ENCODE measurements at regions not wholly inside any gene's neighbourhood (a gene's known extent, or its start where the extent isn't known, plus 50 kb on each side); places are given as distances from the start of the nearest gene placed in this dataset.

DNA sequence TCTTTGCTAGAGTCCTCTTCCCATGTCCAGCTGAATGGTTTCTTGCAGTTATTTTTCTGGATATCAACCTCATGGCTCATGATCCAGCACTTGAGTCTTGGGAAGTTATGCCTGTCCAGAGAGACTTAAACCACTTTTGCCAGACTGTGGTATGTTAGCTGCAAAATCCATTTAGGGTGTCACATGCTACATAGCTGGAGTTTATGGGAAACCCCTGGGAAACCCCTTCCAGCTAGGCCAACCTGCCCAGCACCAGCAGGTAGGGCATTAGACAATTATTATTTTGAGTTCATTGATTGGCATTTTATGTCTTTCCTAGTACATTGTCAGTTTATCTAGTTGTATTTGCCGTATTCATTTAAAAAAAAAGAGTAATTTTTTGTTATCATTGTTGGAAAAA lies 797.8 kb downstream of the EFNB2 start:
- Histone ChIP-seq H3K27me3 (no peaks in the 10 kb centered on the region), H3K4me1 (no peaks in the 10 kb centered on the region), H3K36me3 (no peaks in the 10 kb centered on the region), H3K9me3 (no peaks in the 10 kb centered on the region), H3K27ac (no peak overlapping the region), H3K4me3 (no peak overlapping the region)
- 94 to 95% methylated on average over 1 of the region's 1 CpG for WGBS, 2 donors
- ATAC-seq (no peak), DNase-seq (no peak)
- intact Hi-C loops (cut with DNase I): no loop called here
- TF ChIP-seq CTCF (IDR thresholded peaks at IDR 0.05): no peak

DNA sequence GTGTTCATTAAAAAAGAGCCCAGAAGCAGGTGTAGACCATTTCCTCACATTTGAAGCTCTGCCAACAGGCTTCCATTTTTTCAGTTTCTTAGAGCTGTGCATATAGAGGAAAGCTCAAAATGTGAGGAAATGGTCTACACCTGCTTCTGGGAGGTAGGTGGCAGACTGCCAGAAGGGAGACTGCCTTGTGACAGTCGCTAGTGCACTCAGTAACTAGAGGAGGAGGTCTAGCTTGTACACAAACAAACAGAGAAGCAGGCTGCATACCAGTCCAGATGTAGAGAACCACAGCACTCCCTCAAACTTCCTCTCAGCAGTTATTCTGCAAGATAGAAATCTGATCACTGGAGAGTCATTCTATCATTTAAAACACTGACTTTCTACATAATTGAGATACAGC lies 800.2 kb downstream of the EFNB2 start:
- Histone ChIP-seq H3K4me3 (no peak overlapping the region), H3K27ac (no peak overlapping the region), H3K4me1 (no peaks in the 10 kb centered on the region), H3K9me3 (no peaks in the 10 kb centered on the region), H3K27me3 (no peaks in the 10 kb centered on the region), H3K36me3 (no peaks in the 10 kb centered on the region)
- 46 to 59% methylated on average over 1 of the region's 1 CpG for WGBS, 2 donors
- no peak for TF ChIP-seq CTCF (IDR thresholded peaks at IDR 0.05)
- intact Hi-C loops (cut with DNase I): no loop called here
- DNase-seq (no peak), ATAC-seq (no peak)

- intact Hi-C loops (cut with DNase I): no loop called here
- Histone ChIP-seq H3K9me3 (peaks cover 0 to 3% (median 0%) of the 10 kb centered on the region in 11 donors), H3K36me3 (no peaks in the 10 kb centered on the region), H3K4me3 (no peak overlapping the region), H3K4me1 (no peaks in the 10 kb centered on the region), H3K27ac (no peak overlapping the region), H3K27me3 (no peaks in the 10 kb centered on the region)
- WGBS, 2 donors: 79 to 87% methylated on average over 5 of the region's 5 CpGs
- TF ChIP-seq CTCF (IDR thresholded peaks at IDR 0.05): no peak
- ATAC-seq (no peak), DNase-seq (no peak)
Measured at GRCh38 chr13:105732806-105733529, 802.5 kb downstream of the EFNB2 start.

DNA sequence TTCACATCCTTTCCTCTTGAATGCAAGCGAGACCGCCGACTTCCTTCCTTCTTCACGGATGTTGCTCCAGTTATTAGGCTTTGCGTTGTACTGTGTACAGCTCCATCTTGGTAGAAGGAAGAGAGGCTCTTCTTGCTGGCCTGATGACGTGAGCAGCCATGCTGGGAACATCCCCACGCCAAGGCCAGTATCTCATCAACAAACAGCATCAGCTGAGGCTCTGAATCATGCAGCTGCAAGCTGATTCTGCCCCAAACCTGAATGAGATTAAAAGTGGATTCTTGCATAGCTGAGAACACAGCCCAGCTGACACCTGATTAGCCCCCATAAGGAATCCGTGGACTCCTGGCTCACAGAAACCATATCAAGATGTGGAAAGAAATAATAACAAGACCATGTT lies 809.6 kb downstream of the EFNB2 start:
- Histone ChIP-seq H3K27ac (no peak overlapping the region), H3K4me1 (no peaks in the 10 kb centered on the region), H3K27me3 (peaks cover 0 to 3% (median 0%) of the 10 kb centered on the region in 7 donors), H3K36me3 (no peaks in the 10 kb centered on the region), H3K9me3 (peaks cover 0 to 4% (median 0%) of the 10 kb centered on the region in 11 donors), H3K4me3 (no peak overlapping the region)
- ATAC-seq (no peak), DNase-seq (no peak)
- 85 to 89% methylated on average over 8 of the region's 8 CpGs for WGBS, 2 donors
- no peak for TF ChIP-seq CTCF (IDR thresholded peaks at IDR 0.05)
- intact Hi-C loops (cut with DNase I): no loop called here
